GM19452 (cell line): ENCODE measurements at regions not wholly inside any gene's neighbourhood (a gene's known extent, or its start where the extent isn't known, plus 50 kb on each side); places are given as distances from the start of the nearest gene placed in this dataset.
"Not testable (repeated sequence)": the region's sequence is repeated elsewhere in the genome, so short reads cannot be mapped to it uniquely, and the experiment has no call there.

Experiments
- ATAC-seq: cut with Tn5 transposase; IDR thresholded peaks from one replicate; pipeline ENCODE4 v1.9.1; 2021; ENCODE audit not compliant: unreplicated experiment

DNA sequence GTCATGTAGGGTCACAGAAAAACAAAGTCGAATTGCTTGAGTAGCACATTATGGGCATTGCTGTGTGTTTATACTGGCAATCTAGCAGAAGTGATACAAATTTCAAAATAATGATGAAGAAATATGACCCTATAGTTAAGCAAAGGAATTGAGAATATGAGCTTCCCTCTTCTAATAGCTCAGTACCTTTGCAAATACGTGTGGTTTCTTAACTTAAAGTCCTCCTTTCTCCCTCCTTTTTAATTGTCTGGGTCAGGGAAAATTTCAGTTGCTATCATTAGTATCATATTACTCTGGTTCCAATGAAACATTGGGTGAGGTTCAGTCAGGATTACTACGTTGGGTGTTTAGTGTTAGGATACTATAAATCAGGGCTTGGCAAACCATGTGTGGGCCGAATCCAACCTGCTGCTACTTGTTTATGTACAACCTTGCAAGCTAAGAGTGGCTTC lies 166.8 kb upstream of the CARMIL1 start:
- no peak for ATAC-seq

DNA sequence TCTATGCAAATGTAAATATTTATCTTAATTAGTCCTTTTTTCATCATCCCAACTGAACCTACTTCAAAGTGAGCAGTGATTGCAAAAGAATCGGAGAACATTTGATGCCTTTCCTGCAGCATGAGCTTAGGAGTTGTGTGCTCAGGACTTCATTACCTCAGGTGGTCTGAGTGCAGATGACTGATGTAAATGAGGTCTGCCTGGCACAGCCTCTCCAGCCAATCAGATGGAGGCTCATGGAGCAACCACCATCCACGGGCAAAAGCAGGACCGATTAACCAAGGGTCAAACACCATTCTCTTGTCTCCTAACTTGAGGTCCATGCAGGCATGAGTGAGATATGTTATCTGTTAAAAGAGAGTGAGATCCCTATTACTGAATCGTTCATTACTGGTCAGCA lies 165.7 kb upstream of the CARMIL1 start:
- ATAC-seq, result no peak

GRCh38 chr6:25118038-25118437 lies 161.1 kb upstream of the CARMIL1 start:
- ATAC-seq, result no peak

DNA sequence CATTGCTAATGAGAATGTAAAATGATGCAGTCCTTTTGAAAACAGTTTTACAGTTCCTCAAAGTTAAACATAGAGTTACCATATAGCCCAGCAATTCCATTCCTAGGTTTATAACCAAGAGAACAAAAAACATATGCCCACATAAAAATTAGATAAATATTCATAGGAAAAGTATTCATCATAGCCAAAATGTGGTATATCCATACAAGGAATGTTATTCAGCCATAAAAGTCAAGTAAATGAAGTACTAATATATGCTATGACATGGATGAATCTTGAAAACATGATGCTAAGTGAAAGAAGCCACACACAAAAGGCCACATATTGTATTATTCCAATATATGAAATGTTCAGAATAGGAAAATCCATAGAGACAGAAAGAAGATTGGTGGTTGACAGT lies 158.0 kb upstream of the CARMIL1 start:
- ATAC-seq, result no peak

DNA sequence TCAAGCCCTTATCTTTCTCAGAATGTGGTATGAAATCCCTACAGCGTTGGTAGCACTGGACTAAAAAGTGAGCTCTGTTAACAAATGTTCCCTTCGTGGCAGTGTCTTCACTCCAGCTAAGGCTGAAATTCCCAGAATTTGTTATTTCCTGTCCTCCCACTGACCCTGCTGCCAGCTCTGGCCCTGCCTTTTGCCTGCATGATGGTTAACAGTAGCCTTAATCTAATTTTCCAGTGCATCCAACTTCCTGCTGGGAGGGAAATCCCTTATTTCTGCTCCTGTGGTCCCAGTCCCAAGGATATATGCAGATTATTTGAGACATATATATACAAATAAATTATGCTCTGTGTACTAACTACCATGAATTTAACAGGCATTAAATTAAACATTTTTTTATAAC lies 157.2 kb upstream of the CARMIL1 start:
- ATAC-seq, result no peak

GRCh38 chr6:25122622-25123237 lies 156.4 kb upstream of the CARMIL1 start:
- ATAC-seq, result no peak

DNA sequence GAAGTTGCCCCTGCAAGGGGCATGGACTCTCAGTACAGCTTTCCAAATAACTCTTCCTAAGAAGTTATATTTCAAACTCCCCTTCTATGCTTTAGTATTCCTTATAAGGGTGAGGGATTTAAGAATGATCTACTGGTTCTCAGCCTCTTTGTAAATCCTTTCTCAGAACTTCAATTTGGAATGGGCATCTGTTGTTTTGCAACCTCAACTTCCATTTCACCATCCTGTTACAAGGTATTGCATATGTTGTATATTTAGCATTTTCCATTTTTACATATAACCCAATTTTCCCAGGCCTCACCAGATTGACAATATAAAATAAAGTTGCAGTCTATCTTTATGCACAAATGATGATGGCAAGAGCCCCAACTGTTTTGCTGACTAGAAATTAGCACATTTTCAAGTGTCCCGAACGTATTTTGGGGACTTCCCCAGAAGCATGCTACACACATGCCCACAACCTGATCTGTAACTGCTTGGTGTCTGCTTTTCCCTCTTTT lies 154.9 kb upstream of the CARMIL1 start:
- ATAC-seq, result no peak

DNA sequence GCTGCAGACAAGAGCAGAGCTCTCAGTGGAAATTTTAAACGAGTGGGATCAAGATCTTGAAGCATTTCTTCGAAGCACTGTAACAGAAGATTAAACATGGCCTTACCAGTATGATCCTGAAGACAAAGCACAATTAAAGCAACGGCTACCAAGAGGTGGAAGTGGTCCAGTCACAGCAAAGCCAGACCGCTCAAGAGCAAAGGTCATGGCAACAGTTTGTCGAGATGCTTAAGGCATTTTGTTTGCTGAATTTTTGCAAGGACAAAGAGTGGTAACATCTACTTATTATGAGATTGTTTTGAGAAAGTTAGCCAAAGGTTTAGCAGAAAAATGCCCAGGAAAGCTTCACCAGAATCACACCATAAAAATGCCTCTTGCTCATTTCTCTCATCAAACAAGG lies 153.4 kb upstream of the CARMIL1 start:
- ATAC-seq, result no peak

DNA sequence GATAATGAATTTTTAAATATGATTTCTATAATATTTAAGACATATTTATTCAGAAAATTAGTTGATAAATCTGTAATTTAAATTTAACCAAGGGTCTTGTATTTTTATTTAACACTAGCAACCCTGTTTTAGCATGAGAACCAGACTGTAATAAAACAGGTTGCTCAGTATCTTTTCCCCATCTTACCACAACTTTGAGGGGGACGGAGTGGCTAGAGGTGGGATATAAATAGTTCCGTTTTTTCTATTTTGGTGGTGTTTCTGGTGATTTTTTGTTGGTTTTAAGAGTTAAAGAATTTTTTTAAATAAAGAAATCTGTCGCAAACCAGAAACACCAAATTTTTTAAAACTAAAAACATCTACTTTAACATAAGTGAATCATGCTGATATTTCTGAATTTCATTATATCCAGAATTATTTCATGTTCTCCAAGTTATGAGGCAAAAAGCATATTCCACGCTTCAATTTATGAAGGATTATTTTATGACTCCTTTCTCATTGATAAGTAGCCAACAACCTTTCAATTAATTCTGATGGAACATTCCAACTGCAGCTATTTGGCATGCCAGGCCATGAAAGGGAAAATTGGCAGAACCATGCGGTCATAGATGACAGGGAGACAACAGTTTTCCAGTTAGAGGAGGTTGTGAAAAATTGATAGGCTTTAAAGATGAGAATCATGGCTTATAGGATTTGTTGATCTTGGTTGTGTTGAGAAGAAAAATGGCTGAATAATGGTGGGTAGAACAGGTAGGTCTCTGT lies 151.9 kb upstream of the CARMIL1 start:
- ATAC-seq, result no peak

GRCh38 chr6:25130518-25130917 lies 148.7 kb upstream of the CARMIL1 start:
- ATAC-seq, result no peak

- ATAC-seq, result no peak
Measured at GRCh38 chr6:25132934-25133333, 146.2 kb upstream of the CARMIL1 start.

DNA sequence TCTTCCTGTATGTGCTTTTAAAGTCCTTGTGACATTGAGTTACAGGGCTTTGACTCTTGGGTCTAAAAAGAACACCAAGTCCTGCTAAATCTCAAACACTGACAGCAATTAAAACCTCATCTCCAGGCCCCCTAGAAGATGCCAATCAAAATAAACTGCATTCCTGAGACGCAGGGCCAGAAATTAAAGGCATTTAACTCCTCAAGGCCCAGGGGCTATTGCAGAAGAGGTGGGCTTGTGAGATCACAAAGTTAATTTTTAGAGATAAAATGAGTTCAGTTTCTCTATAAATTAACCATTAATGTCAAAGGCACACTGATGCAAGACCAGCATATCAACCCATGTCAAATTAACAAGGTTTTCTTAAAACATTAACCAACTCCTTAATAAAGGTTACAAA lies 145.6 kb upstream of the CARMIL1 start:
- no peak for ATAC-seq

GRCh38 chr6:25136854-25137253 lies 142.3 kb upstream of the CARMIL1 start:
- ATAC-seq, result no peak

- ATAC-seq, result no peak
Measured at GRCh38 chr6:25137480-25137879, 141.7 kb upstream of the CARMIL1 start.

GRCh38 chr6:25137916-25138232 lies 141.3 kb upstream of the CARMIL1 start:
- no peak for ATAC-seq

- ATAC-seq, result peak; percentile 89
Measured at GRCh38 chr6:25138233-25138933, 140.8 kb upstream of the CARMIL1 start.

- no peak for ATAC-seq
Measured at GRCh38 chr6:25138934-25139415, 140.2 kb upstream of the CARMIL1 start.

GRCh38 chr6:25139608-25140007 lies 139.6 kb upstream of the CARMIL1 start:
- ATAC-seq, result not testable (repeated sequence)

GRCh38 chr6:25142506-25142905 lies 136.7 kb upstream of the CARMIL1 start:
- no peak for ATAC-seq

DNA sequence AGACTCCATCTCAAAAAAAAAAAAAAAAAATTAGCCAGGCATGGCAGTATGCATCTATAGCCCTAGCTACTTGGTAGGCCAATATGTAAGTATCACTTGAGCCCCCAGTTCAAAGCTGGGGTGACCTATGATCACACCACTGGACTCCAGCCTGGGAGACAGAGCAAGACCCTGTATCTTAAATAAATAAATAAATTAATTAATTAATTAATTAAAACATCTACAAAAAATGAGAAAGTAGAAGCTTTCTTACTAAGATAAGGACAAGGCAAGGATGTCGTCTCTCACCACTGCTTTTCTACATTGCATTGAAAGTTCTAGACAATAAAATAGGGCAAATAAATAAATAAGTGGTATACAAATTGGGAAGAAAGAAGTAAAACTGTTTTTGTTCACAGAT lies 134.3 kb upstream of the CARMIL1 start:
- no peak for ATAC-seq

GRCh38 chr6:25147223-25147622 lies 132.0 kb upstream of the CARMIL1 start:
- ATAC-seq, result peak; percentile 96

- no peak for ATAC-seq
Measured at GRCh38 chr6:25150031-25150430, 129.1 kb upstream of the CARMIL1 start.
